EH (cell line): ENCODE measurements at regions not wholly inside any gene's neighbourhood (a gene's known extent, or its start where the extent isn't known, plus 50 kb on each side); places are given as distances from the start of the nearest gene placed in this dataset.

Experiments
- DNase-seq: peaks from one replicate; pipeline ENCODE4 v3.0.0-alpha.2; 2015; ENCODE audit warnings: low read depth

DNA sequence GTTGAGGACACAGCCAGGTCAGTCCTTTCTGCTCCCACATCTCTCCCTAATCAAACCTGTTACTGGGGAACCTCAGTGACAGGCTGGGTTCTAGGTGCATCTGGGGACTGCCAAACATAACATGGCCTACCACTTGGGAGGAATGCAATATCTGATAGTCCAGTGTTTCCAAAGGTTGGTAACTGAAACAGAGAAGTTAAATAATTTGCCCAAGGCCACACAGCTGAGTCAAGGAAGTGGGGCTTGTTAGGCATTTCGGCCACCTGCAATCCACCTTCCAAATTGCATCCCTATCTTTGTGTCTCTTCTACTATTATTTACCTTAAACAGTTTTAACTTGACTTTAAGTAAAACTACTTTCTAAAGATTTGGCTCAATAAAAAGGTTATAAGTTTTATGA, 731.3 kb downstream of the UQCRFS1 start:
- no peak for DNase-seq

DNA sequence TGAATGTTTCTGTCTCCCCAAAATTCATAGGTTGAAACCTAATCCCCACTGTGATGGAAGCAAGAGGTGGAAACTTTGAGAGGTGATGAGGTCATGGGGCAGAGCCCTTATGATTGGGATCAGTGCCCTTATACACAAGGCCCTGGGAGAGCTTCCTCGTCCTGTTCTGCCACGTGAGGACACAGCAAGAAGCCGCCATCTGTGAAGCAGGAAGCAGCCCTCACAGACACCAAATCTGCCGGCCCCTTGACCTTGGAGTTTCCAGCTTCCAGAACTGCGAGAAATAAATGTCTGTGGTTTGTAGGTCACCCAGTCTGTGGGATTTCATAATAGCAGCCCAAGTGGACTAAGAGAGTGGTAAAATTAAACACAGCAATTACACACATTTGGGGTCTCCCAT, 737.4 kb downstream of the UQCRFS1 start:
- peak; percentile 32 for DNase-seq

DNA sequence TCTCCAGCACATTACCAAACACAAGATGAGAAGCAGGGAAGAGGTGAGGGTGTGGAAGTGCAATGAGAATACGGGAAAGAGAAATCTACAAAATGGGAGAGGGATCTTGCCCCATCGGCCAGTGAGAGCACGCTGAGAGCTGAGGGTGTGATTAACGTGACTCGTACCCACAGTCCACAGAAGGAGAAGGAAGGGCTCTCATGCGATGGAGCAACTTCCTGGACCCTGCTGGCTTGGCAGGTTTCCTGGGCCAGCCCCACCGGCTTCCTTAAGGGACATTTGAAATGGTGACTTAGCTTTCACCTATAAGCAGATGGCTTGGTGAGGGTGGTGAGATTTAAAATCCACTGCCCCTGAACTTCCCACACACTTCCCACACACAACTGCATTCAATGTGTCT, 740.1 kb downstream of the UQCRFS1 start:
- peak; percentile 39 for DNase-seq

DNA sequence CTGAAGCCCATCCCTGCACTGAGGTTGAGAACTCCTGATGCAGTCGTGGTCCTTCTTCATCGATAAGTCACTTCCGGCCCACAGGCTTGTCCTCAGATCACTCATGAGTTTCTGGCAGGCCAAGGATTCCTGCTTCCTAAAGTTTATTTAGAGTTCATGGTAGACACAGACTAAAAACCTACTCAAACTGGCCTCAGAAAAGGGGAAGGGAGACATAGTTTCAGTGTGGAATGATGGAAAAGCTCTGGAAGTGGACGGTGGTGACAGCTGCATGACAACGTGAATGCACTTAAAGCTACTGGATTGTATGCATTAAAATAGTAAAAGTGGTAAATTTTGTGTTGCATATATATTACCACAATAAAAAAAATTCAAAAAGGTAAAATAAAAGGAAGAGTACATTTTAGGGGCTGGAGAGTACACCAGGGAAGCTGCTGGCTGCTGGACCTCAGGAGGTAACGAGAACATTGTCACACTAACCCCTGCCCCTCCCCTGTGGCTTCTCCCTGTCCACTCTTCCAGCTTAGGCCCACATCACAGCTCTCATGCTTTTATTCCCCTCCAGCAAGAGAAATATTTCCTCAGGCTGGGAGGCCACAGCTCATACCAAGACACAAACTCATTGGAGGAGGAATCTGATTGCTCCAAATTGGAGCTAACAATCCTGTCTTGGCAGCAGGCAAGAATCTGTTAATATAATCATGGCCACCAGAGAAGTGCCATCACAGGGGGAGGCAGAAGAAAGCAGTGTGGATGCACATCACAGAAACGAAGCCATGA, 741.0 kb downstream of the UQCRFS1 start:
- peak; percentile 63 for DNase-seq

DNA sequence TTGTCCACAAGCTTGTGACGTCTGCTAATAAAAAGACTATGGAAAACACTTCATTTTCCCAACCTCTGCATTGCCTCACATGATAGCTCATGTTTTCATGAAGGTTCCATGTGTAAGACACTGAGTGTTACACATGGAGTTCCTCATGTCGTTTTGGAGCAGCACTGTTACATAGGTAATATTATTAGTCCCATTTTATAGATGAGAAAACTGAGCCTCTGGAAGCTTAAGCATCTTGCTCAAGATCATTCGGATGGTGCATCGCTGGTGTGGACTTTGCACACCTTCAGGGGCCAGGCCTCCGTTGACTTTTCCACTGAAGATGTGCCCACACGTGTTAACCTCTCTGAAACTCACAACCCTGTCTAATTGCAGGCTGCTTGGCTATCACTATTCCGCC, 743.4 kb downstream of the UQCRFS1 start:
- no peak for DNase-seq

DNA sequence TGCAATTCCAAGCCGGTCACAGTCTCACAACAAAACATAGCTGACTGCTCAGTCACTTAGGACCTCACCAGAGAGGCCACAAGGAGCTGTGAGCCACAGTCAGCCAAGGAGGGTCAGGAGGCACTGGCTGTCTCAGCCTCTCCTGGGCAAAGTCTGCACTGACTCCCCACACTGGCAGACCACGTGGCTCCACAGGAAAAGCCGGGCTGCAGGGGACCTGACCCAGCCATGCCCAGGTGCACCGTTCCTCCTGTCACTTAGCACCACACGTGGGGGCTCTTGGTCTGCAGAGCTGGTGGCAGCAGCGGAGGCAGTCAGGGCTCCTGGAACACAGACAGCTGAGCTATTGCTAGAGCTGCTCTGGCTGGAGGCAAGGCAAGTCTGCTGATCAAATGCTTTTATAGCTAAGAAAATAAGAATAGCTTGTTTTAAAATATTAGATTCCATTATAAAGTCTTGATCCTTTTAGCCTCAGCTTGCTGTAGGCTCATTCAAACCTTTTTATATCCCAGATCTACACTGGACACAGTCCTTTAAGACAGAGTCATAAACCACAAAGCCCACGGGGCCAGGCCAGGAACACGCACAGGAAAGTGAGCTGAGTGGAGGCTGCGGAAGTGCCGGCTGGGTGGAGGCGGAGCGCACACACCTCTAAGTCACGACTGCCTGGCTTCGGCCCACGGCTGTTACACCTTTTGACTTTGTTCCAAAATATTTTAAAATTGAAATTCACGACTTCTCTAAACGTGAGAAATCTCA, 744.1 kb downstream of the UQCRFS1 start:
- peak; percentile 71 for DNase-seq

DNA sequence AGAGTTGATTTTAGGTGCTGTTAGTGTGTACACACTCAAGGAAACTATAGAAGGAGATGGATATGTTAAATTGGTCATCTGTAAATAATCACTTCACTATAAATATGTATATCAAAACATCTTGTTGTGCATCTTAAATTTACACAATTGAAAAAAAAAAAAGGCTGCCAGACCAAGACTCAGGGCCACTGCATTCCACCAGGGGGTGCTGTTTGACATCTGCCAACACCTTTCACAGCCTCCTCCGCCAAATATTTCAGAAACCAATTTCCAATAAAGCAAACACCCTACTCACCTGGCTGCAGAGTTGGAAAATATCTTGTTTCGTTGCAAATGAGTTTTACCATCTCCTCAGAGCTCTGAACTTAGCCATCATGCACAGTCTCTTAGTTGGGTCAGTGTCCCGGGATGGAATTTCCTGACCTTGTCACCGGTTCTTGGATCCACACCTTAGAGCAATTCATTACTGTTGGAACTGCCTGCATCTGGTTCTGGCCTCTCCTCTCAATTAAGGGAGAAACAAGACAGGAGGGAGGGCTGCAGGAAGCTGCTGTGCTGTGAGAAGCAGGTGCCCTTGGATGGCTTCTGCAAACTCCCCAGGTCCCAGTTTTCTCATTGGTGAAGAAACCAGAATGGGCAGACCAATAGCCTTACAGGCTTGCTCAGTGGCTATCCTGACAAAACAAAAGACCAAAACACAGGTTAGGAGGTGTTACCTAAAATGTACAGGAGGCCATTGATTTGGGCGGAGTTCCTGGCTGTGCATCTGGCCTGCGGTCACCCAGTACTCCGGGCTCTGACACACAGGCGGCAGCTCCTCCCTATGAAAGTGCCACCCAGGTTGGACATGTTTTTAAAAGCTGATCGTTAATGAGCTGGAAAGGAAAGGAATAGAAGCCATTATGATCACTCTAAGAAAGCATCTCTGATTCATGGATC, 746.6 kb downstream of the UQCRFS1 start:
- peak; percentile 47 for DNase-seq

DNA sequence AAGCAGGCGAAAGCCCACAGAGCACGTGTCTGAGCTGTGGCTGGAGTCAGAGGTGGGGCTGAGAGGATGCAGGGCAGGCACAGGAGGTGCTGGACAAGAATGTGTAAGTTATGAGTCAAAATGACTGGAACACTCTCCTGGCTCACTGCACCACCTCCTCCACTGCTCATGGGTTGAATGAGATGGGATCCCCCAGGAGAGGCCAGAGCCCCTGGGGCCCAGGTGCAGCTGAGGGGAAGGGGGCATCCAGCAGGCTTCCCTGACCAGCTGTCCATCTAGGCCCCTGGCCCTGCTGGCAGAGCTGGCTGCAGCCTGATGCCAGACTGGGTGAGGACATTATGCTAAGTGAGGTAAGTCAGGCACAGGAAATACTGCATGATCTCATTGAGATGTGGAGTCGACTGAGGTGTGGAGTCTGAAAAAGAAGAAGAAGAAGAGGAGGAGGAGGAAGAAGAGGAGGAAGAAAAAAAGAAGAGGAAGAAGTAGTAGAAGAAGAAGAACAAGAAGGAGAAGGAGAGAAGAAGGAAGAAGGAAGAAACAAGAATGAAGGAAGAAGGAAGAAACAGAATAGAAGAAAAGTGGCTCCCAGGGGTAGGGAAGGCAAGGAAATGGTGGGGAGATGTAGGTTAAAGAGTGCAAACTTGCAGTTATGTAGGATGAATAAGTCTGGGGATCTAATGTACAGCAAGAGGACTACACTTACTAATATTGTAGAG, 747.4 kb downstream of the UQCRFS1 start:
- peak; percentile 19 for DNase-seq

DNA sequence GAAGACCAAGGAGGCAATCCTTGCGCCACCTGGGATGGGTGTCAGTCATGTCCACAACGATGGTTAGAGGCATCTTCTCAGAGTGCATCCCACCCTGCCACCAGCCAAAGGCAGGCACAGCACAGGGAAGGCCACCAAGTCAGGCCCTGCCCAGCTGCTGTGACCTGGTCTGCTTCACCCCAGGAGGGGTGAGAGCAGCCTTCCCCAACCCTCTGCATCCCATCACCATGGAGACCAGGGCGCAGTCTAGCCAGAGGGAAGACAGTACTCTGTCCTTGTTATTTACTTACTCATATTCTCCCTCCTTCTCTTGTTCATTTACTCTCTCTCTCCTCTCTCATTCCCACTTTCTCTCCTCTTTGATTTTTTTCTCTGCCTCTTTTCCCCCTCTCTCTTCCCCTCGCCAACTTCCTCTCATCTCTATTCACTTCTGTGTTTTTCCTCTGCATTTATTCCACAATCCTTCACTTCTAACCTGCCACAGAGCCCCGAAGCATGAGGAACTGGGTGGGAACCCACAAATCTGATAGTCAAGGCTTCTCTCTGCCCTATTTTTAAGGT, 749.4 kb downstream of the UQCRFS1 start:
- no peak for DNase-seq

DNA sequence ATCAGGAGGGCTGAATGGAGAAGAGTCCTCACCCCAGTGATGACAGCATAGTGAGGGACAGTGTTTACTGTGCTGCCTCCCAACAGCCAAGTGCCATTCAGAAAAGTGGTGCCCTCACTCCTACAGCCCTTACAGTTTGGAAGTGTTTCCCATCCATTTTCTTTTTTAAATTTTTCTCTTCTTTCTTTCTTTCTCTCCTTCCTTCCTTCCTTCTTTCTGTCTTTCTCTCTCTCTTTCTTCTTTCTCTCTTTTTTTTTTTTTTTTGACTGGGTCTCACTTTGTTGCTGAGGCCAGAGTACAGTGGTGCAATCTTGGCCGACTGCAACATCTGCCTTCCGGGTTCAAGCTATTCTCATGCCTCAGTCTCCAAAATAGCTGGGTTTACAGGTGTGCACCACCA, 755.3 kb downstream of the UQCRFS1 start:
- no peak for DNase-seq

DNA sequence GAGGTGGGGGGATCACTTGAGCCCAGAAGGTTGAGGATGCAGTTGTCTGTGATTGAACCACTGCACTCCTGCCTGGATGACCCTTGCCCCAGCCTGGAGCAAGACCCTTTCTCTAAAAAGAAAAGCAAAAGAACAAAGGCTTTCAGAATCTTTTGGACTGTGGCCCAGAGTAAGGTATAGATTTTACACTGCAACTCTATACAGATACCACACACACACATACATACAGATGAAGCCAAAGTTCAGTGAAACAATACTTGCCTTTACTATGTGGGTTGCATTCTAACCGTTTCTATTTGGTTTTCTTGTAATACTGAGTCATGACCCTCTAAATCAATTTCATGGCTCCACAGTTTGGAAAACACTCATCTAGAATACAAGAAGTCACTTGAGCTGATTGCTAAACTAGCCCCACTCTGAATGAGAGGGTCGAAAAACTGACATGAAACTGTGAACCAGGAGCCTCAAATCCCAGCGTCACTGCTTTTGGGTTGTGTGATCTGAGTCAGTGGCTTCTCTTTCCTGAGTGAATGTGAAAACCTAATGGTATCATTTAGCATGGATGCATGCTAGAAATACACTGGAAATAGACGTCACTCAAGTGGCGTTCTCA, 756.1 kb downstream of the UQCRFS1 start:
- DNase-seq, result no peak

DNA sequence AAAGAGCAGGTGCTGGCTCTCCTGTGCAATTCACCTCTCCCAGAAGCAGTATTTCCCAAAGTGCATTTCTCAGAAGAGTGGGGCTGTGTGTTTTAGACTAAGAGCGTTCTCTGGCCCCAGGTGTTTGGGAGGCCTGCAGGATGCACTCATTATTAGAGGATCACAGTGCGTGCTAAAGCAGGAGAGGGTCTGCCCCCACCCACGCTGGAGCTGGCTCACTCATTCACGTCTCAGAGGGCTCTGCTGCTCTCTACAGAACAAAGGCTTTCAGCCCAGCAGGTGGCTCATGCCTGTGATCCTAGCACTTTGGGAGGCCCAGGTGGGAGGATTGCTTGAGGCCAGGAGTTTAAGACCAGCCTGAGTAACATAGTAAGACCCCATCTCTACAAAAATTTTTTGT, 756.7 kb downstream of the UQCRFS1 start:
- no peak for DNase-seq

DNA sequence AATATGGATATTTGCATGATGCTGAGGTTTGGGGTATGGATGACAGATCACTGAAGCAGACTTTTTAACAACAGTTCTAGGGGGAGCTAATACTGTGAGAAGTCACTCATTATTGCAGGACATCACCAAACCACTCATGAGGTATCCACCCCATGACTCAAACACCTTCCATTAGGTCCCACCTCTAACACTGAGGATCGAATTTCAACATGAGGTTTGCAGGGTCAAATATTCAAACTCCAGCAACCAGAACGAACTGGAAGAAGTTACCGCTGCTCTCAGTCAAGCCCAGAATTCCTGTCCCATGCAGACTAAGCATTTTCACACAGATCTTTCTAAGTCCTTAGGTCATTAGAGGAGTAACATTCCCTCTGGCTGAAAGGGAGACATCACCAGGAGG, 758.9 kb downstream of the UQCRFS1 start:
- no peak for DNase-seq

DNA sequence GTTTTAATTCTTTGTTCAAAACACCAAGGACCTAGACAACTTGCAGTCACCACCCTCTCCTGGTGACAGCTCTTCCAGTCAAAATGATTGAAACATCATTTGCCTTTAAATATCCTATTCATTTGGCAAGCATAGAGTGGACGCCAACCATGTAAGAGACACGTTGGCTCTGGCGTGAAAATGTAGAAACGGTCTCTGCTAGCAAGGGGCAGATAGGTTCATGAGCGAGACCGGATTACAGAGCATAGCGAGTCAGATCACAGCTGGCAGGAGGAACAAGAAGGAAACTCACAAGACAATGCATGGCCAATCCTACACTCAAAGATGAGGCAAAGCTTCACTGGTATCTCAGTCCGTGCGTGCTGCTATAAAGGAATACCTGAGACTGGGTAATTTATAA, 759.5 kb downstream of the UQCRFS1 start:
- DNase-seq, result no peak

DNA sequence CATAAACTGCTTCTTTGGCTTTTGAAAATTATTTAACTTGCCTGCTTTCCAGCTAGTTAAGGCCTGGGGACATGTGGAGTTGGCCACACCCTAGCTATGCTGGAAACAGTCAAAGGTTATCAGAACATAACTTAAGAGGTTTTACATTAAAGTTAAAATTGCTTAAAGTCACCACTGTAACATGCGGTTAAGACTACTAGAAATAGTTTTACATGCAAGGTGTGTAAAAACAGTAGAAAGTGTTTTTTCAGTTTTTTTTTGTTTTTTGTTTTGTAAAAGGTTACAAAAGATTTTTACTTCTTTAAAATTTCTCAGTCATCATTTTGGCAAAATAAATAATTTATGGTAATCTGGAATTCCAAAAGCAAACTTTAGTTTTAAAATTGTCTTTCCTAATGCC, 763.1 kb downstream of the UQCRFS1 start:
- DNase-seq, result no peak

DNA sequence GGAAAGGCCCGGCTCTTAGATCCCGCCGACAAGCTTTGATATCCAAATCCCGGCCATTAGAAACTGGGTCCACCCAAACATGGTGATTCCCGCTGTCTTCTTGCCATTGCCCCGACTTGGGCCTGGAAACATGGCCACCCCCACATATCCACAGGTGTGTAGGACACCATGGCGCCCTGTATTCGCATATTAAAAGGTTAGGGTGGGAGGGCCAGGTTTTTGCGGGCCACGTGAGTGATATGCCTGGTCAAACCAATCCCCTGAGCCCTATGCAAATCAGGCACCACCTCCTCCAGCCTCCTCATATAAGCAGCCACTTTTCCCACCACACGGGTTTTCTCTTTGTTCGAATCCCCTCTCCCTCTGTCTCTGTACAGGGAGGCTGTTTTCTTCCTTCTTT, 766.4 kb downstream of the UQCRFS1 start:
- DNase-seq, result no peak

DNA sequence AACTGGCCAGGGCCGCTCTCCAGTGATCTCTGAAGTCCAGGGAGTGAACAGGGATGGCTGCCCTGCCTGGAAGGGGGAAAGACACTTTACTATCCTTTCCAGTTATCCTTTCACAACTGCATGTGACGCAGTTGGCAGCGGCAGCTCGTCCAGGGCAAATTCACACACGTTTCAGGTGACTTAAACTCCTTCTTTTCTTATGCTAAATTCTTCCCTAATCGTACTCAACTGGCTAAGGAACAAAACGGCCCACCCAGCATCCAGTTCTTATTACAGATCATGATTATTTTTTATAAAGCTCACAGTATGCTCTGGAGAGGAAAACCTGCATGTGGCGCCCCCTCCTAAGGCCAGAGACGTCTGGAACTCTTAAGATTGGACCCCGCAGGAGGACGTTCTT, 767.1 kb downstream of the UQCRFS1 start:
- DNase-seq, result no peak

DNA sequence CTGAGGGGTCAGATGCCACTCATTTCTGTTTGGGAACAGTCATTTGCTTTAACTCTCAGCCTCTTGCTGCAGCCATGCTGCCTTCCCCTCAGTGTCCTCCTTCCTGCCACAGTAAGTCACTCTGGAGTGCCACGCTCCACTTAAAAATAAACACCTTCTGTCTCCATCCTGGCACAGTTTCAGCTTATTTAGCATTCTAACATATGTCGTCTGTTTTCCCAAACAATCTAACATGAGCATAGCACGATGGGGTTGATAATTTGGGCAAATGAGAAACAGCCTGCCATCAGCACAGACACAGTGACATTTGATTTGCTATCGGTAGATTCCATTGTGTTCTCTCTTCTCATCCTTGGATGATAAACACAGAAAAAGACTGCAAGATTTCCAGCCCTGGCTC, 768.6 kb downstream of the UQCRFS1 start:
- DNase-seq, result no peak

DNA sequence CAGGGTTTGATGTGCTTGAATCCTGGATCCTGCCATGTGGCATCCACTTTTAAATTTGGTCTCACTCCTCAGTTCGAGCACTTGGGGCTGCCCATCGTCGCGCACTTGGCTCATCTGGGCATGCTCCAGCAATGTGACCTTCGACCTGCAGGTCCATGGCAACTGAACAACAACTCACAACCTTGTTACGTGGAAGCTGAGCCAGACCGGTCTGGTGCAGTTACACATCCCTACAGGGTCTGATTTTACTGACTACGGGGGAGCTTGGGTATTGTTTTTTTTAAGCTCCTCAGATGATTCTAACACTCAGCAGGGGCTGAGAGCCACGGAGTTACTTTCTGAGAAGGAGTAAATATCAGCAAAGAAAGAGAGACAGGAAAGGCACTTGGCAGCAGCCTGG, 769.6 kb downstream of the UQCRFS1 start:
- DNase-seq, result no peak

DNA sequence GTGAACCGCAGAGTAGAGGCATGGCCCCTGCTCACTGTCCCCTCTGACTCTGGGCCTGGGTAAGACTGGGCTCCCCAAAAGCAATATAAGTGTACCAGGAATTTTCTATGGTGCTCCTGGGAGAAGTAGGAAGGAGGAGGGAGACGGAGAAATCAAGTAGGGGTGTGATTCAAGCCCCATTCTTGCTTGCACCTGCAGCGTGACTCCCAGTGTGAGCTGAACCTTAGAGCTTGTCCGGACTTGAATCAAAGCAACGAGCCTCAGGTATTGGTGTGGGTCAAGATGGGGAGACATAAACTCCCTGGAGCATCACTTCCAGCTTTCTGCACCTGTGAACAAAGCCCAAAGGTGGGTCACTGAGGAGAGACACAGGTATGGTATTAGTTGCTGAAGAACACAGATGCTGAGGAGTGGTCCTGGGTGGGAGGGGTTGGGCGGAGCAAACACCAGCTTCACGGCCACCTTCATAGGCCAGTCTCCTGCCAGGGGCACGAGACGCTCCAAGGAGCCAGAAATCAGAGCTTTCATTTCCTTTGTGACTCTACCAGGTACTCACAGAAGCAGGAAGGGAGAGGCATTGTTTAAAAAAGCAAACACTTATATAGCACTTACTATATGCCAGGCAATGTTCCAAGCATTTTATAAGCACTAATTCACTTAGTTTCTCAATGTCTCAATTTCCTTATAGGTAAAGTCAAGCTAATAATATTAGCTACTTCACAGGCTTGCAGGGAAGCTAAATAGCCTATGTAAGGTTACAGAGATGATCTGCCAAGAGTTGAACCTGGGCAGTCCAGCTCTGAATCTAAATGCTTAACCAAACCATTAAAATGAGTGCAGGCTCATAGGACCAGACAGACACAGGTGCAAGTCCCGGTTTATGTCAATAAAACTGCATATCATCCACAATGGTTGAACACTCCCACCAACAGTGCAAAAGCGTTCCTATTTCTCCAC, 775.3 kb downstream of the UQCRFS1 start:
- no peak for DNase-seq
